Kidney (tissue), 13 donors: ENCODE measurements at regions not wholly inside any gene's neighbourhood (a gene's known extent, or its start where the extent isn't known, plus 50 kb on each side); places are given as distances from the start of the nearest gene placed in this dataset.

Experiments used
- DNase-seq, 5 donors: peaks; one replicate each; pipeline ENCODE4 v3.0.0-alpha.2; 2013 to 2020
- FAIRE-seq: peaks from 2 replicates; lab custom pipeline; 2012; peaks lifted over from hg19 to GRCh38; lab: Jason Lieb, UNC
- H3K27ac ChIP-seq, 2 donors: one replicate each; pipeline ENCODE4 v1.7.0; 2013; ENCODE audit warnings: low read depth in 2 of 2, low read length in 2 of 2, inconsistent platforms in 1 of 2
- H3K27me3 ChIP-seq: one replicate; pipeline ENCODE4 v1.7.1; 2013; ENCODE audit warnings: low read length, inconsistent platforms; ENCODE audit not compliant: control insufficient read depth, insufficient read depth
- H3K36me3 ChIP-seq, 3 donors: one replicate each; pipeline versions ENCODE4 v1.7.0 to v1.7.1; 2013; ENCODE audit warnings: low read length in 3 of 3, control low read depth in 1 of 3, inconsistent platforms in 1 of 3; ENCODE audit not compliant: insufficient read depth in 3 of 3, control insufficient read depth in 2 of 3
- H3K4me1 ChIP-seq, 3 donors: one replicate each; pipeline versions ENCODE4 v1.7.0 to v1.7.1; 2013; ENCODE audit warnings: low read length in 3 of 3, inconsistent platforms in 1 of 3, low read depth in 1 of 3; ENCODE audit not compliant: control insufficient read depth in 2 of 3, insufficient read depth in 2 of 3
- H3K4me3 ChIP-seq, 3 donors: one replicate each; pipeline versions ENCODE4 v1.7.0 to v1.8.1; 2013; ENCODE audit warnings: low read length in 3 of 3, control low read depth in 1 of 3, inconsistent platforms in 1 of 3
- H3K9ac ChIP-seq, 3 donors: one replicate each; pipeline versions ENCODE4 v1.7.0 to v1.7.1; 2013; ENCODE audit warnings: low read length in 3 of 3, control low read depth in 1 of 3, inconsistent platforms in 1 of 3
- H3K9me3 ChIP-seq, 3 donors: one replicate each; pipeline versions ENCODE4 v1.7.0 to v1.7.1; 2013; ENCODE audit warnings: low read length in 3 of 3, control low read depth in 1 of 3, inconsistent platforms in 1 of 3; ENCODE audit not compliant: control insufficient read depth in 2 of 3, insufficient read depth in 1 of 3
- intact Hi-C: fragments of 100-400 bp; cut with DNase I; formaldehyde crosslinking; loops from one replicate; pipeline ENCODE4 v1.11.1; 2022
- TF ChIP-seq, protein P1 (sequence below): IDR thresholded peaks from 3 replicates; pipeline ENCODE4 v1.5.1; 2012; ENCODE audit warnings: mild to moderate bottlenecking, moderate library complexity, borderline replicate concordance; ENCODE audit not compliant: insufficient read depth; ENCODE audit errors: extremely low read depth
- donor health status: control.
- donor health status: control.
- donor health status: control.
- donor health status: control.
- donor health status: control.
- donor health status: DM: yes; HTN: yes; CAD: no.
- donor health status: Normal renal cell carcinoma (clear cell type).

DNA sequence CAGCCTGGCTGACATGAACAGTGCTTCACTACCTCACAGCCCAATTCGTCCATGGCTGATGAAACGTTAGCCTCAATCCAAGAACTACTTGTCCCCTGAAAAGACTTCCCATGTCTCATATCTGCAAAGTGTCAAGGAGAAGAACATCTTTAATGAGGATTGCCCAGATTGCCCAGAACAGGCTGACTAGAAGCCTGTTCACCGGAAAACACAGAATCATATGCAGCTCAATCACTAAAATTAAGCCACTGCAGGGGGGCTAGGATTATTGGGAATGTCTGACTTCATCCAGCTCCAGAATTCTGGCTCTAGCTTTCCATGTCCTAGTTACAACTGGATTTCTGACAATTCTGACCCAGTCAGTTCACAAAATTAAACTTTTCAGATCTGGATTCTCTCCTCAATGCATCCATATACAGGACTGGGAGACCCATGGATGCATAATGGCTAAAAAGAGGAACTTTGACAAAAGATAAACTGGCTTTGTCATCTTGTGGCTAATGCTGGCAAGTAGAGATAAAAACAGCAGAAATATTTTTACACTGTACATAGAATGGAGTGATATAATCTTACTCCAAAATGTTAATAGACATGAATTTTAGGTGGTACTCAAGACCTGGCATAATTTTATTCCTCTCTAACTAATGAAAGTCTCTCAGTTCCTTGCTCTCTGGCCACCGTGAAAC, 467.0 kb upstream of the POT1 start:
- no peak overlapping the region for H3K27ac ChIP-seq
- H3K27me3 ChIP-seq, result no peaks in the 10 kb centered on the region
- H3K9ac ChIP-seq, result no peak overlapping the region
- TF ChIP-seq, protein P1, sequence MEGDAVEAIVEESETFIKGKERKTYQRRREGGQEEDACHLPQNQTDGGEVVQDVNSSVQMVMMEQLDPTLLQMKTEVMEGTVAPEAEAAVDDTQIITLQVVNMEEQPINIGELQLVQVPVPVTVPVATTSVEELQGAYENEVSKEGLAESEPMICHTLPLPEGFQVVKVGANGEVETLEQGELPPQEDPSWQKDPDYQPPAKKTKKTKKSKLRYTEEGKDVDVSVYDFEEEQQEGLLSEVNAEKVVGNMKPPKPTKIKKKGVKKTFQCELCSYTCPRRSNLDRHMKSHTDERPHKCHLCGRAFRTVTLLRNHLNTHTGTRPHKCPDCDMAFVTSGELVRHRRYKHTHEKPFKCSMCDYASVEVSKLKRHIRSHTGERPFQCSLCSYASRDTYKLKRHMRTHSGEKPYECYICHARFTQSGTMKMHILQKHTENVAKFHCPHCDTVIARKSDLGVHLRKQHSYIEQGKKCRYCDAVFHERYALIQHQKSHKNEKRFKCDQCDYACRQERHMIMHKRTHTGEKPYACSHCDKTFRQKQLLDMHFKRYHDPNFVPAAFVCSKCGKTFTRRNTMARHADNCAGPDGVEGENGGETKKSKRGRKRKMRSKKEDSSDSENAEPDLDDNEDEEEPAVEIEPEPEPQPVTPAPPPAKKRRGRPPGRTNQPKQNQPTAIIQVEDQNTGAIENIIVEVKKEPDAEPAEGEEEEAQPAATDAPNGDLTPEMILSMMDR, result no peak
- no peaks in the 10 kb centered on the region for H3K36me3 ChIP-seq
- no peaks in the 10 kb centered on the region for H3K4me1 ChIP-seq
- H3K9me3 ChIP-seq, result no peaks in the 10 kb centered on the region
- intact Hi-C loops, result no loop called here
- FAIRE-seq (no peak), DNase-seq (no peak)
- no peak overlapping the region for H3K4me3 ChIP-seq

DNA sequence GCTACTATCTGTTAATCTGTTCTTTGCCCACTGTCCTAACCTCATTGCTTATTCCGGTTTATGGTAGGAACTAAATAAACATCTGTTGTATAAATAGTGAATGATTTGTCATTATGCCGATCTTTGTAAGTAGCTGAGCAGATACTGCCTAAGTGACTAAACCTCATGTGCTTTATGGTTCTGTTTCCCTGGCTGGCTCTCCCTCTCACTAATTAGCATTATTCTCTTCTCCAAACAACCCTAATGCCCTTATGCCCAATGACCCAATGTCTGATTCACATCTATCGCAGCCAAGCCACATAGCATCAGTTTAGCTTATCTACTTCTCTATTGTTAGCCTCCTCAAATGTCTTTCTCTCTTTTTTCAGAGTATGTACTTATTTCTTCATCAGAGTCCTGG, 462.3 kb upstream of the POT1 start:
- Histone ChIP-seq H3K4me1 (no peaks in the 10 kb centered on the region), H3K27me3 (no peaks in the 10 kb centered on the region), H3K9ac (no peak overlapping the region), H3K36me3 (no peaks in the 10 kb centered on the region), H3K27ac (no peak overlapping the region), H3K4me3 (no peak overlapping the region), H3K9me3 (no peaks in the 10 kb centered on the region)
- FAIRE-seq (no peak), DNase-seq (no peak)
- TF ChIP-seq, protein P1, result no peak
- intact Hi-C loops, result no loop called here

DNA sequence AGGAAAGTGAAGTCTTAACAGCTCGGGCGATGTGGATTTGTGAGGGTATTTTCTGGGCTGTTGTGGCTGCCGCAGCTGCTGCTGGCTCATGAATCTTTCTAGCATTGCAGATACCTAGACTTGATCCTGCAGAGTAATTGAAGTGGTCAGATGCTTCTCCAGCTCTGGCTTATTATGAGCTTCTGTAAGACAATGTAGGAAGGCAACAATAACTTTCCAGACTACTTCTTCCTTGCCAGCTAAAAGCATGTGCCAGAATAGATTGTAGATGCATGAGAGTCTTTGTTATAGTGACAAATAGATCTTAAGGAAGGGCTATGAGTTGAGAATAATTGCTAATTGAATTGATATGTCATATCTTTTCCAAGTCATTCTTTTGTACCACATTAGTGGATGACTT, 461.4 kb upstream of the POT1 start:
- H3K27ac ChIP-seq, result no peak overlapping the region
- TF ChIP-seq, protein P1, result no peak
- no peak overlapping the region for H3K9ac ChIP-seq
- no peak for FAIRE-seq
- no peak overlapping the region for H3K4me3 ChIP-seq
- H3K36me3 ChIP-seq, result no peaks in the 10 kb centered on the region
- intact Hi-C loops, result no loop called here
- H3K4me1 ChIP-seq, result no peaks in the 10 kb centered on the region
- no peak for DNase-seq
- no peaks in the 10 kb centered on the region for H3K27me3 ChIP-seq
- H3K9me3 ChIP-seq, result no peaks in the 10 kb centered on the region

DNA sequence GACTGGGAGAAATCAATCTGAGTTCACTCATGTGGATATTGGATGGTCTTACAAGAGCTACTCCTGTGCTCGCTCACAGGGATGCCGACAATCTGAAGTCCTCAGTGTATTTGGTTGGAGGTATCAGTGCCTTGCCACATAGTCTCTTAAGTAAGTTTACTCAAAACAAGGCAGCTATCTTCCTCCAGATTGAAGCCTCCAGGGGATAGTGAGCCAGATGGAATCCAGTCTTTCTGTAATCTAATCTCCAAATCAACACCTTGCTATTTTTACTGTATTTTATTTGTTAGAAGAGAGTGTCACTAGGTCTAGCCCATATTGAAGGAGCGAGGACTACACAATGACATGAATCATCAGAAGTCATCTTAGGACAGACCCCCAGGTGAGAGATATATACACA, 456.6 kb upstream of the POT1 start:
- Histone ChIP-seq H3K4me3 (no peak overlapping the region), H3K36me3 (no peaks in the 10 kb centered on the region), H3K27ac (no peak overlapping the region), H3K9me3 (no peaks in the 10 kb centered on the region), H3K4me1 (no peaks in the 10 kb centered on the region), H3K9ac (no peak overlapping the region), H3K27me3 (no peaks in the 10 kb centered on the region)
- intact Hi-C loops, result no loop called here
- no peak for DNase-seq
- TF ChIP-seq, protein P1, result no peak
- no peak for FAIRE-seq
